NCI-H524 treated with DMSO at 0.1 percent for 48 hours (cell line): ENCODE measurements at regions not wholly inside any gene's neighbourhood (a gene's known extent, or its start where the extent isn't known, plus 50 kb on each side); places are given as distances from the start of the nearest gene placed in this dataset.

ENCODE experiments used
- DNase-seq: peaks from one replicate; lab custom pipeline; 2025; lab: John Stamatoyannopoulos, UW

DNA sequence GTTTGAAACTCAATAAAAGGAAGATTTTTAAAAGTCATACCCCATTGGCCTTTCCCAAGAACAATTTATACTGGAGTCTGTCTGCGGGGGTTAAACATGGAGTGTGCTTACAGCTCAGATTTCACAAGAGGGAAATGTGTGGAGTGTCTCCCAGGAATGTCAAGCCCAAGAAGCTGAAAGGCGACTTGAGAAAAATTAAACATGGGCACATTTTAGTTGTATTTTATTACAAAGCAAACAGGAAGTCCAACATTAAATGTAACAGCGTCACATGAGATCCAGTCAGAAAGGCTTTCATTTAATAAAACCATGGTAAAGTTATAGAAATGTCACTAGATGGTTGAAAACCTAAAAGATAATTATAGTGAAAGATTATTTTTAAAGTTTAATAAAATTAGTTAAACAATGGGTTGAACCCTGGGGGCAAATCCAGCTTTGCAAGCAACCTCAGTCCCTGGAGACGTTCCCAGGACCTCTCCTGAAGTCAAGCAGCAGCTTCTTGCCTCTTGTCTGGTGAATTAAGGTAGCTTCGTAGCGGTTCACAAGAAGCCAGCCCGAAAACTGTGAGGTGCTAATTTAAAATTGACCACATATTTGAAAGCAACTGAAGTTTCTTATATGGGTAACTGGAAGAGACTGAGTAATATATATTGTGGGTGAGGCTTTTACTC lies 168.4 kb upstream of the EDNRA start:
- no peak for DNase-seq

DNA sequence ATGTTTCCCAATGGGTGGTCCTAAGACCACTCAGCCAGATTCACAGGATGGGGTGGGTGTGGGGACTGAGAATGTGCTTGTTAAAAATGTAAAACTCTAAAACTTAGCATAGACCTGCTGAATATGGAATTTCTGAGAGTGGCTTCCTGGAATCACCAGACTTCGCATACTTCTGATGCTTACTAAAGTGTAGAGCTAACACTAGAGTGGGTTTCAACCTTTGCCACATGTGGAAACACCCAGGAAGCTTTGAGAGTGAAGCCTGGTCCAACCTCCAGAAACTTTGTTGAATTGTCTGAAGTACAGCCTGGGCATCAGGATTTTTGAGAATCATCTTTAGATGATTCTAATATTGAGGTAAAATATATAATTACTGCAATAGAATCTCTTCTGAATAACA lies 167.8 kb upstream of the EDNRA start:
- no peak for DNase-seq

DNA sequence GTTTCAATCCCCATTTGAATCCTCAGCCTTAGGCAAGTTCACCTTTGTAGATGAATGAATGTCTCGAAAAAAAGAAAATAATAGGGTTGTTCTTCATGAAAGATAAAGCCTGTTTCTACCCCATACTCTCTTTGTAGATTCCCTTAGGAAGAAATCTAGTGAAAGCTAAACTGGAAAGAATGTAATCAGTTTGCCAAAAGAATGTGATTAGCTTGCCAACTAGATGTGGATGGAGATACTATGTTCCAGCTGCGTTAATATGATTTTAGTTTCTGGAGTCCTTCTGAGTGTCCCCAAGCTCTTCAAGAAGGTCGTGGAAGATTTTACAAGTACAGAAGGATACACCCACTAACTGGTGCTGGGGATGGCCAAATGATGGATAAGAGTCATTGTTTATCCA lies 162.3 kb upstream of the EDNRA start:
- DNase-seq = no peak

DNA sequence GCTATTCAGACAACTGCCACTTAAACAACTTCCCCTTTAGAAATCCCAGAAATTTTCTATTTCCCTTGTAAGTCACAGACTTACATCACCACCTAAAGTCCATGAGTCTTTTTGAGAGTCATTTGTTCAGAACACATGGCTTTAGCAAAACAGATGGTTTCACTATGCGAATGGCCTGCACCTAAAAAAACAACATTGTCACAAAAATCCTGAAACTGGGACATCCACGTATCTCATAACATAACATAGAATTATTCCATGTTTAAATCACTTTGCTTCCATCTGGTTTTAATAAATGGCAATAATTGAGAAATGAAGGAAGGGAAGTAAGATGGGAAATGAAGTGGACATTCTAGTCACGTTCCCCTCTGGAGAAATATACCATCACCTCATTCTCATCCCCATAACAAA lies 155.3 kb upstream of the EDNRA start:
- no peak for DNase-seq

DNA sequence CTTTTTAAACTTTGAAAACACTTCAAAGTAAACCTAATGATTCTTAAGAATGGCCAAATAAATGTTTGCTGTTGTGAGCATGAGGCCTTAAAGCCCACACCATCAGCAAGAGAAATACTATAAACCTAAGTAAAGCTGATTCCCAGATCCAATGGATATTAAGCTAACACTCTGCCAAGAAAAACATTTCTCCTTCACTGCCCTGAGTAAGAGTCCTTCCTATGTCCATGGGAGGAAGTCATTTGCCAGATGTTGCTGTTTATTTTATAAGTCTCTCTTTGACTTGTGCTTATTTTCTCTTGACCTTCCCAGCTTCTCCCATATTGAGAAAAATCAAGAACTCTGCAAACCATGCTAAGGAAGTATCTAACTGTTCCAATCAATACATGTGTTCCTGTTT lies 154.3 kb upstream of the EDNRA start:
- DNase-seq = no peak

DNA sequence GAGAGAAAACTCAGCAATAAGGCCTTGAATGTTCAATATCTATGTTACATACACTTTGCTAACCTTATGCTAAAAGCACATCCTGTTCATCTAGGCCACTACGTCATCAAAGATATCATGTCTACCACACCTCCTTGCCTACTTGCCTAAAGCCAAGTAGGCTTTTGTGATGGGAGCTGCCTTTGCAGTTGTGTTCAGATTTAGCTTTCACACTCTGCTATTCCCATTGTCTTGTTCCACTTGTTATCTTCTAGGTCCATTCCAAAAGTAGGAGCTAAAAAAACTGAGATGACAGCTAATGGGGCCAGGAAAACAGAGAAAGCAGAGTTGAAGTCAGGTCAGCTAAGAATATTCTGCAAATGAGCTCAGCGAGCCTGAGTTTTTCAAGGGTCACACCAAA lies 153.6 kb upstream of the EDNRA start:
- no peak for DNase-seq

DNA sequence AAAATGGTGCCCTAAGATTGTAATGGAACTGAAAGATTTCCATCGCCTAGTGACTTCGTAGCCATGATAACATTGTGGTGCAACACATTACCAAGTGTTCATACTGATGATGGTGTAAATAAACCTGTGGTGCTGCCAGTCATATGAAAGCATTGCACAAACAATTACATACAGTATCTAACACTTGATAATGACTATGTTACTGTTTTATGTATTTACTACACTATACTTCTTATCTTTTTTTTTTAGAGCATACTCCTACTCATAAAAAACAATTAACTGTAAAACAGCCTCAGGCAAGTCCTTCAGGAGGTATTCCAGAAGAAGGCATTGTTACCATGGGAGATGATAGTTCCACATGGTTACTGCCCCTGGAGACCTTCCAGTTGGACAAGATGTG lies 152.7 kb upstream of the EDNRA start:
- DNase-seq = no peak

DNA sequence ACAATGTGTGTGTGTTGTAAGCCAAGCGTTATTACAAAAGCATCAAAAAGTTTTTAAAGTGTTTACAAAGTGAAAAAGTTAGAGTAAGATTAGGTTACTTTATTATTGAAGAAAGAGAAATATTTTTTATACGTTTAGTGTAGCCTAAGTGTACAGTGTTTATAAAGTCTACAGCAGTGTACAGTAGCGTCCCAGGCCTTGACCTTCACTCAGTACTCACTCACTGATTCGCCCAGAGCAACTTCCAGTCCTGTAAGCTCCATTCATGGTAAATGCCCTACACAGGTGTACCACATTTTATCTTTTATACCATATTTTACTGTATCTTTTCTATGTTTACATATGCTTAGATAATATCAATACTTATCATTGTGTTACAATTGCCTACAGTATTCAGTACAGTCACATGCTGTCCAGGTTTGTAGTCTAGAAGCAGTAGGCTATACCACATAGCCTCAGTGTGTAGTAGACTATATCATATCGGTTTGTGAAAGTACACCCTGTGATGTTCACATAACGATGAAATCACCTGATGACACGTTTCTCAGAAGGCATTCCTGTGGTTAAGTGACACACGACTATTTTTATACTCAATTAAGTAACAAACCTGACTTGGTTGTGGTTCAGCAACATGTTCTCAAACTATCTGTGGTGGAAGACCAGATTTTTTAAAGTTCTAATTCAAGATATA lies 152.0 kb upstream of the EDNRA start:
- no peak for DNase-seq

DNA sequence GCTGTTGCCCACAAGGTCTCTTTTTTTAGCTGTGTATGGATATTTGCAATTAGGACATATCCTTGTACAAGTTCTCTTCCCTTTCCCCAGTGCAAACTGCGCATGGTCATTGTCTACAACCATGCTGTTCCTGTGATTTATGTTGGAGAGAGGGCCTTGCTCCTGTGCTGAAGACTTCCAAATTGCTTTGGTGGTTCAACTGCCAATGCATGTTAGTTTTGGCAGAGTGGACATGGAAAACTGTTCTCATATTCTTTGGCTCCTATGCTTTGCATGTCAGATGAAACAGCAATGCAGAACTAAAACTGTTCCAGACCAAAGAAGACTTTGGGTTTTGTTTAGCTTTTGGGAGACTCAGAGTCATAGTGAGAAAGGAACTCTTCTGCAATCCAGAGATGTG lies 148.8 kb upstream of the EDNRA start:
- DNase-seq = no peak

DNA sequence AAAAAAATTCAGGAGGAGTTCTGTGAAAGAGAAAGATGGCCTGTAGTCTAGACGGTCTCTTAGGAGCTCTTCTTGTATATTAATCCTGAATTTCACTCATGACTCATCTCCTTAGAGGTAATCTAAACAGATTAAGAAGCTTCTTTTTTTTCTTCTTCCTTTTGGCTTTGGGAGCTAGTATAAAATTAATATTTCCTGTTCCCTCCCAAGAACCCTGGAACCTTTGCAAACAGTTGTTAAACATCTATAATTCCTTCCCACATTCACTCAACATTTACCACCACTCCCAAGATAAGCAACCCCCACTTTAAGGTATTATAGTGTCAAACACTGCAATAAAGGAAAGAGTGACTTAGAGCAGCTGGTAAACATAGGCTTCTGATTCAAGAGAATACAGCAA lies 146.4 kb upstream of the EDNRA start:
- no peak for DNase-seq

DNA sequence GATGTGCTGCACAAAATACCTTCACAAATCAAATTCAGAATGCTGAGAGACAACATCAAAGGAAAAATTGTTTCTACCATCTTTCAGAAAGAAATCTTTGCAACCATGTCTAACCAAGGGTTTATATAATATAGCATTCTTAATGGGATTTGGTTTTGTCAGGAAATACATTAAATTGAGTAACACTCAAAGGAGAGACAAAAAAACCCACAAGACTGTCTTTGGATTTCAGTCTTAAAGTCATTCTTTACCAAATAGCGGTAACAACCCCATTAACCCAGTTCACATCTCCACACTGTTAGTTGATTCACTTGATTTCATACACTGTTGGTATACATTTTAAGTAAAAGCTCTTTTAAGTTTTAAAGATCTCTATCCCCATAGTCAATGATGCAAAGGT lies 145.7 kb upstream of the EDNRA start:
- DNase-seq = no peak

DNA sequence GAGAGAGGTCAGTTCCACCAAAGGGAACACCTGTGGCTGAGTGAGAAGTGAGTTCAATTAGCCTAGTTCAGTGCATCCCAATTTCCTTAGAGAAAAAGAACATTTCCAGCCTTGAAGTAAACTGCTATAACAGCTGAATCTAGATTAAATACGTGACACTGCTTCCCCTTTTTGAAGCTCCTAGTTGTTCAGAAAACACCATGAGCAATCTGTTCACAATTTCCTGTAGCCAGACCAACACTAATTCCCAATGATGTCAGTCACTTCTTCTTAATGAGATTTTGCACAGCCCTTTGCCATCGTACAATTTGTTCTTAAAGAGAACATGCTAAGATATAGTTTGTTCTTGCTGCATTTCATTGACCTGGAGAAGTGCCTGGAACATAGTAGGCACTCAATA lies 144.6 kb upstream of the EDNRA start:
- no peak for DNase-seq

DNA sequence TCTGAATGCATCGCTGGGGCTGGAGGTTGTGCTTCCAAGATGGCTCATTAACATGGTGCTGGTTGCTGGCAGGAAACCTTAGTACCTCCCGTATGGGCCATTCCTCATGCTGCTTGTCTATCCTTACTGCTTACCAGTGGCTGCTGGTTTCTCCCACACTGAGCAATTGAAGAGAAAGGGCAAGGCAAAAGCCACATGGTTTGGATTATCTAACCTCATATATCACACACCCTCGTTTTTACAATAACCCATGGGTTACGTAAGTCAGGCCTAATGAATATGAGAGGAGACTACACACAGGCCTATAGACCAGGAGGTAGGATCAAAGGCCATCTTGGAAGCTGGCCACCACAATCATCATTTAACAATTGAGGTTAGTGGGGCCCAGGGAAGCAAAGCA lies 141.8 kb upstream of the EDNRA start:
- no peak for DNase-seq

DNA sequence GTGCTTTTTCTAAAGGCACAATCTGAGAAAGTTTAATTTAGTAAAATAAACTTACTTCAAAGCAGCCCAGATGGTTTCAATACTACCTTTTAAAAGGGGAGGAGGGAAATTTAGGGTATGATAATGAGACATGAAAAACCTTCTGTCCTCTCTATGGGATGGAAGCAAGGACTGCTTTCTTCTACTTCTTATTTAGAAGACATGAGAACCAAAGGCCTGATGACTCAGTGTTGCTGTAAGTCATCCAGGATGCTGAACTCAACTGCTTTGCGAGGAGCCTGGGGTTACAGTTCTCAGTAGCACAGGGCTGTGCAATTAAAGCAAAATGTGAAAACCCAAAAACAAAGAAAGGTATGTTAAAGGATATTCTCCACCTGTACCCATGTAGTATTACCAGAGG lies 140.8 kb upstream of the EDNRA start:
- DNase-seq = no peak

DNA sequence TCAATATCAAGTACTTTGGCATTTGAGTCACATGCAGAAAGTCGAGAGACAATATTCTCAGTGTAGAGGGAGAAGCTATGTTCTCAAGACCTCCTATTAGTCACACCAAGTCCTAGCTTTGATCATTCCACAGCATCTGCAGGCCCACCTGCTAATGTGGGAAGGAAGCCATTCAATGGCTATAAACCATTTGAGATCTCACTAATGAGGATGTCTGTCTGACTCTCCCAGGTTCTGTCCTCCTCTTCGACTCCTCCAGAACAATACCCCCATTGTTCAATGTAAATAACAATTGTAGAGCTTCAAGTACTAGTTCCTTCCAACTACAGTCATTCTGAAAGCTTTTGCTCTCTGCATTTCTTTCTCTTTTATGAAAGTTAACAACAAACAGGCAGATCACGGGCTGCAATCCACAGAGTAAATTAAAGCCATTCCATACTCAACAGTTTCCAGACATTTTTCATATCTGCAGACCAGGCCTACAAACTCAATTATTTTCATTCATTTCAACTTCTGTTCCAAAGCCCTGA lies 140.2 kb upstream of the EDNRA start:
- DNase-seq = no peak

DNA sequence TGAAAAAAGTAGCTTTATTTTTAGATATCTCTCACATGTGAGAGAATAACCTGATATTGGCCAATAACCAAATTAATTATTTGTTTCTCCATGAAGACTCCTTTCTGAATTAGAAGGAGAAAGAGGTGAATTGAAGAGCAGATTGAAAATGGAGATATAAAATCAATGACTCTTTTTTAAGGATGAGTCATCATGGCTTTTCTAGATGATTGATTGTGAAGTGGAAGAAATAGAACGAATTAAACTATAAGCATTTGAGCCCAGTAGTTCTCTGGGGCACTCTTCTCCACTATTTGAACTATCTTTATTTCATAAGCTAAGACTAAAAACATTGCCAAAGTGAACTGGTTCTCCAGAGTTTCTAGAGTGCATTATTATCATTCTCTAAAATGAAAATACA lies 137.2 kb upstream of the EDNRA start:
- no peak for DNase-seq

DNA sequence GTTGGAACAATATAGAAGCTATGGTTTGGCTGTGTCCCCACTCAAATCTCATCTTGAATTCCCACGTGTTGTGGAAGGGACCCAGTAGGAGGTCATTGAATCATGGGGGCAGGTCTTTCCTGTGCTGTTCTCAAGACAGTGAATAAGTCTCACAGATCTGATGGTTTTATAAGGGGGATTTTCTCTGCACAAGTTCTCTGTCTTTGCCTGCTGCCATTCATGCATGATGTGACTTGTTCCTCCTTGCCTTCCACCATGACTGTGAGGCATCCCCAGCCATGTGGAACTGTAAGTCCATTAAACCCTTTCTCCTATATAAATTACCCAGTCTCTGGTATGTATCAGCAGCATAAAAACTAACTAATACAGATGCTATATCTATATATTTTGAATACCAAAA lies 135.2 kb upstream of the EDNRA start:
- DNase-seq = no peak

DNA sequence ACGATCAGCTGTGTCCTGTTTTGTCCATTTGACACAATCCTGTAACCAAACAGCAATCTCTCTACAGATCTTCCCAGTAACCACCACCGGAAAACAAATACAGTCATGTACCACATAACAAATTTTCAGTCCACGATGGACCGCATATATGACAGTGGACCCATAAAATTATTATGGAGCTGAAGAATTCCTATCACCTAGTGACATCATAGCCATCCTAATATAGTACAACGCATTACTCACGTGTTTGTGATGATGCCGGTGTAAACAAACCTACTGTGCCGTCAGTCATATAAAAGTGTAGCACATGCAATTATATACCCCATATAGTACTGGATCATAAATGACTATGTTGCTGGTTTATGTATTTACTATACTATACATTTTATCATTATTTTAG lies 133.7 kb upstream of the EDNRA start:
- DNase-seq = no peak

DNA sequence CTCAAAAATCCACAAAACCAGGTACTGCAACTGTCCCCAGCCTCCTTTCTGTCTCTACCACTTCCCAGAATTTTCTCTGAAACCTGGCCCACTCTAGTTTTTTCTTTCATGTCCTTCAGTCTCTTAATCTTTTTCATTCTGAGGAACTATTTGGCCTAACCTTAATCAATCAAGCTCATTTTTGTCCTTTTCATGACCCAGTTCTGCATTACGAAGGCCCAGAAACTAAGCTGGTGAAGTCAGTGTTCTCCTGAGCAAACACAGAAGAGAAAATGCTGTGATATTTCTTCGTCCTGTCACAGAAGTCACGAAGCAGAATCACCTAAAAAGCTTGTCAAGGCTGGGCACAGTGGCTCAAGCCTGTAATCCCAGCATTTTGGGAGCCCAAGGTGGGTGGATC lies 131.7 kb upstream of the EDNRA start:
- DNase-seq = no peak

DNA sequence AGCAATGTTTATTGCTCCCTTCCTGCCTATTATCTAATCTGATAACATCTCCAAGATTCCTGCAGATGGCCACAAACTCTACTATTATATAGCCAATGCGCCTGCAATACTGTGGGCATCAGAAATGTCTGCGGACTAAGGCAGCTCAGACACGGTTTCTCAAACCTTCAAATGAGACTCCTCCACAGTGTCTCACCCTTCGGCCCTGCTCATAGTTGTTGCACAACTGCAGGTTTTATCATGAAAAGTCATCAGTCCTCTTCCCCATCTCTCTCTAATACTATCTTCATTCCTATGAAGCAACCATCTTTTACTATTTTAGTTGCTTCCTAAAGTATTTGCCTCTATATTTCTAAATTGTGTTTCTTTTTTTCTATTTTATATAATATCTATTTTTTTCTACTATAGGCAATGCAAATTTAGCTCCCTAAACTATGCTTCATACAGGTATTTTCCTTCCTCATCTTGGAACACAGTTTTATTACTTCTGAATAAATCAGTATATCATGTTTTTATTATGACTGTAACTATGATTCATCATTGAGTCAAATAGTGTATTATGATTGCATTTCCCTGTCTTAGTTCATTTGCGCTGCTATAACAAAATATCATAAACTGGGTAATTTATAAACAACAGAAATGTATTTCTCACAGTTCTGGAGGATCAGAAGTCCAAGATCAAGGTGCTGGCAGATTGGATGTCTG lies 129.7 kb upstream of the EDNRA start:
- DNase-seq = no peak

DNA sequence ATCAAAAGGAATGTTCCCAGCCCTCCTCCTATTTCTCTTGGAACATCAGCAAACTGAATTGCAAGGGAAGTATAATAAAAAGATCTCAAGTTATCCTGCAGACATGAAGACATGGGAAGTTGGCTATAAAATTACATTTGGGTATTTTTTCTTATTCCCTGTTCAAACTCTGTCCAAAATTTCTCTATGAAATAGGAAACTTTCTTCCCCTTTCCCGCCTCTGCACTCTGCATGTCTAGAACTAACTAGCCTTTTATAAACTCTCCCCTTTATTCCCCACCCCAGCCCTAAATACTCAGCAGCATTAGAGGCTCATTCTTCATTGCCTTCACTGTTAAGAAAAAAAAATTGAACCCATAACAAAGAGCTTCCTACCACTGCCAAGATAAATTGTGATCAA lies 126.7 kb upstream of the EDNRA start:
- no peak for DNase-seq

DNA sequence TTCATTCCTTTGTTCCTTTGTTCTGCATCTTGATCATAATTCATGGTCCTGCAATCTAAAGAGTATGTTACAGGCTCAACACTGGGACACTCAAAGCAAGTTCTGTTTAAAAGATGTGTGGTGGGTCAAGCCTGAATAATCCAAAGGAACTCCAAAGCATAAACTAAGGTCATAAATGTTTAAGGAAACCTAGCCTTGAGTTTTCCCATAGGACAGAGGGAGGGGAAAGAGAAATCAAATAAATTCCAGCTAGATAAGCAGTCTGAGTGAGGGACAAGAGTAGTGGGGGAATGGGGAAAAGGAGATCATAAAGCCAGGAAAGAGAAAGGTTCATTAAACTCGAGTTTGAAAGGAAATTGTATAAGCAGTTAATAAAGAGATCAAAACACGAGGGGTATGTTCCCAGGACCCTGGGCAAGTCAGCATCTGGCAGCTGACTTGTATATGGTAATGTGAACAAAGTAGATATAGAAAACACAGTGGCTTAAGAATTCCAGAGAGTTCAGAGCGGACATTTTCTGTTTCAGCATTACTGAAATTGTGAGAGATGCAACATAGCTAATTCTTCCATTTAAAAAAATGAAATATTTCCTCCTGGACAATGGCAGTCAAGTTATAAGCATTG lies 125.8 kb upstream of the EDNRA start:
- no peak for DNase-seq

DNA sequence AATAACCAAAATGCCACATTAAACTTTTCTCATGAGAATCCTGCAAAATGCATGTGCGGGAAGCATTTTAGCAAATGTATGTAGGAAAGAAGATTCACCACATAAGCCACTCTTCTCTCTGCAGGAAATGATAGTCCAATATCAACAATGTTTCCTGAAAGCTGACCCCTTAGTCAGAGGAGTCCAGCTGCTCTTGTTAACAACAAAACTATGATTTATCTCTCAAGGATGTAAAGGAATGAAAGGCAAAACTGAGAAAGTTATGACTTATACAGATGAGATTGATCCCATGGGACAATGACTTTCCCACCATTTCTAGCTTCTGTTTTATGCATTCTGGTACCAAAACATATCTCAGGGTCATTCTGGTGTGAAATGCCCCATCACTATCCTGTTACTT lies 125.0 kb upstream of the EDNRA start:
- DNase-seq = no peak
